Gastrocnemius medialis (tissue), 4 donors: ENCODE measurements at regions not wholly inside any gene's neighbourhood (a gene's known extent, or its start where the extent isn't known, plus 50 kb on each side); places are given as distances from the start of the nearest gene placed in this dataset.

ENCODE experiments used
- POLR2A ChIP-seq, 2 donors: fragments of 450-650 bp; IDR thresholded peaks; one replicate each; pipeline ENCODE4 v1.6.1; 2017; ENCODE audit warnings: antibody characterized with exemption in 2 of 2, mild to moderate bottlenecking in 2 of 2, moderate library complexity in 2 of 2
- TF ChIP-seq, protein P1 (sequence below), 5 experiments: fragments of 450-650 bp in 3 of 5; fragments of 200-600 bp in 2 of 5; sonication (generic) in 2 of 5; IDR thresholded peaks in 4 of 5; conservative IDR thresholded peaks in 1 of 5; 1 replicate in 4 of 5; 2 replicates in 1 of 5; pipeline ENCODE4 v1.5.1; 2016 to 2019; ENCODE audit warnings: antibody characterized with exemption in 5 of 5, mild to moderate bottlenecking in 3 of 5, moderate library complexity in 3 of 5

DNA sequence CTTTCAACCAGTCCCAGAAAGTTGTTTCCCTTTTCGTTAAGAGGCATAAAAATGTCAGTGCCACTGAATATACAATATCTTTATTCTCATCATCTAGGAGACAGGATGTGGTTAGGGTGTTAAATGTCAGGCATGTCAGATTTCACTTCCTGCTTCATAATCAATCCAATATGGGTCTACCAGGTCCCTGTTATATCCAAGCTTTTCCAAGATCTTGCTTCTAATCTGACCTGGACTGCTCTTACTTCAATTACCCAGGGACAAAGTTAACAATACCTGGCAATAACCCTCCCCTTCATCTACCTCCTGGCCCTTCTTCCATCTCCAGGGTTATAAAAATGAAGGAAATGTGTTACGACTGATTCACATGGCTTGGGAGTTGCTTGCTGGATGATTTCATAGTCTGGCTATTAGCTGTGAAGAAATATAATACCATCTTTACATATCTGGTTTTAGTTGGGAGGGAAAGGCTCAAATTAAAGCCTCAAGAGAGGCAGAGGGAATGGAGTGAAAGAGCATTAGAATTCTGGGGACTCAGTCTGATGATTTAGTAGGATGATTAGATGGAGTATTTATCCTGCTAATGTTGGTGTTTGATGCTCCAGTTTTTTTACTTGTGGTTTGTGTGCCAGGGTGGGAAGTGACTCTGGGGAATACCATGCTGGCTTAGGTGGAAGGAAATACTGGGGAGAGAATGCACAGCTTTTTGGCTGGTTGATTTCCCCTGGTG, 534.3 kb downstream of the ETS1 start:
- TF ChIP-seq, protein P1, sequence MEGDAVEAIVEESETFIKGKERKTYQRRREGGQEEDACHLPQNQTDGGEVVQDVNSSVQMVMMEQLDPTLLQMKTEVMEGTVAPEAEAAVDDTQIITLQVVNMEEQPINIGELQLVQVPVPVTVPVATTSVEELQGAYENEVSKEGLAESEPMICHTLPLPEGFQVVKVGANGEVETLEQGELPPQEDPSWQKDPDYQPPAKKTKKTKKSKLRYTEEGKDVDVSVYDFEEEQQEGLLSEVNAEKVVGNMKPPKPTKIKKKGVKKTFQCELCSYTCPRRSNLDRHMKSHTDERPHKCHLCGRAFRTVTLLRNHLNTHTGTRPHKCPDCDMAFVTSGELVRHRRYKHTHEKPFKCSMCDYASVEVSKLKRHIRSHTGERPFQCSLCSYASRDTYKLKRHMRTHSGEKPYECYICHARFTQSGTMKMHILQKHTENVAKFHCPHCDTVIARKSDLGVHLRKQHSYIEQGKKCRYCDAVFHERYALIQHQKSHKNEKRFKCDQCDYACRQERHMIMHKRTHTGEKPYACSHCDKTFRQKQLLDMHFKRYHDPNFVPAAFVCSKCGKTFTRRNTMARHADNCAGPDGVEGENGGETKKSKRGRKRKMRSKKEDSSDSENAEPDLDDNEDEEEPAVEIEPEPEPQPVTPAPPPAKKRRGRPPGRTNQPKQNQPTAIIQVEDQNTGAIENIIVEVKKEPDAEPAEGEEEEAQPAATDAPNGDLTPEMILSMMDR (IDR thresholded peaks at IDR 0.05 in 4 of 5, conservative IDR thresholded peaks at IDR 0.05 in 1 of 5): no peak
- no peak for TF ChIP-seq POLR2A (IDR thresholded peaks at IDR 0.05)
